Endothelial cell of umbilical vein (primary cell): ENCODE measurements at regions not wholly inside any gene's neighbourhood (a gene's known extent, or its start where the extent isn't known, plus 50 kb on each side); places are given as distances from the start of the nearest gene placed in this dataset.

Source experiments
- BruUV-seq: library from RNA; stranded (reverse); fragments of 400-500 nt; replicated peaks from 2 replicates; lab custom pipeline; 2021; lab: Mats Ljungman, UMichigan
- CTCF ChIA-PET: fragments of 300-600, 350-600 bp; sonication (Branson Sonifier 250); formaldehyde crosslinking; loops from one replicate; lab custom pipeline; 2021; ENCODE audit warnings: antibody characterized with exemption, inconsistent platforms; lab: Charles Lee
- POLR2A ChIA-PET: fragments of 300-600, 350-600 bp; sonication (Branson Sonifier 250); formaldehyde crosslinking; loops from one replicate; lab custom pipeline; 2021; ENCODE audit warnings: antibody characterized with exemption, inconsistent platforms; lab: Charles Lee
- DNase-seq: peaks from one replicate; pipeline ENCODE4 v3.0.0-alpha.2; 2011; ENCODE audit warnings: low read depth, low spot score
- FAIRE-seq: peaks from 2 replicates; lab custom pipeline; 2011; peaks lifted over from hg19 to GRCh38; lab: Jason Lieb, UNC
- H2AFZ ChIP-seq: 2 replicates; pipeline ENCODE4 v1.6.0; 2012; ENCODE audit warnings: low read depth, low read length, control low read depth, inconsistent platforms
- H3K27ac ChIP-seq: 2 replicates; pipeline ENCODE4 v1.5.1; 2011; ENCODE audit warnings: low read depth, mild to moderate bottlenecking, control low read depth, low read length, moderate library complexity; ENCODE audit not compliant: insufficient read depth
- H3K27me3 ChIP-seq, 2 experiments: 2 replicates each; pipeline versions ENCODE4 v1.6.0 to v1.6.1; 2011; ENCODE audit warnings: low read length in 2 of 2, mixed read lengths in 1 of 2; ENCODE audit not compliant: control insufficient read depth in 2 of 2, insufficient read depth in 2 of 2
- H3K36me3 ChIP-seq, 2 experiments: 2 replicates in 1 of 2; 3 replicates in 1 of 2; pipeline ENCODE4 v1.5.1; 2011; ENCODE audit warnings: low read length in 2 of 2, mild to moderate bottlenecking in 1 of 2, moderate library complexity in 1 of 2; ENCODE audit not compliant: control insufficient read depth in 2 of 2, insufficient read depth in 2 of 2; ENCODE audit errors: extremely low read depth in 1 of 2
- H3K4me1 ChIP-seq: 3 replicates; pipeline ENCODE4 v1.5.1; 2011; ENCODE audit warnings: mild to moderate bottlenecking, low read length; ENCODE audit not compliant: control insufficient read depth, insufficient read depth; ENCODE audit errors: extremely low read depth
- H3K4me2 ChIP-seq: 2 replicates; pipeline ENCODE4 v1.6.1; 2011; ENCODE audit warnings: low read length, control low read depth, mixed read lengths; ENCODE audit not compliant: insufficient read depth
- H3K4me3 ChIP-seq, 3 experiments: fragments of 200-600 bp in 1 of 3; sonication (generic), shearing (Covaris generic) in 1 of 3; replicated peaks in 1 of 3; 2 replicates each; pipeline ENCODE4 v1.5.1; 2011 to 2016; ENCODE audit warnings: control low read depth in 3 of 3, low read length in 3 of 3, mild to moderate bottlenecking in 2 of 3, inconsistent platforms in 1 of 3, low read depth in 1 of 3, moderate library complexity in 1 of 3; ENCODE audit not compliant: insufficient read depth in 1 of 3
- H3K79me2 ChIP-seq: 2 replicates; pipeline ENCODE4 v1.6.0; 2012; ENCODE audit warnings: low read length, inconsistent platforms; ENCODE audit not compliant: control insufficient read depth, insufficient read depth
- H3K9ac ChIP-seq: replicated peaks from 2 replicates; pipeline ENCODE3; 2011; ENCODE audit warnings: low read length, control low read depth; ENCODE audit not compliant: insufficient read depth; ENCODE audit errors: extremely low read depth
- H3K9me1 ChIP-seq: replicated peaks from 3 replicates; pipeline ENCODE4 v1.6.0; 2011; ENCODE audit warnings: mild to moderate bottlenecking, low read length; ENCODE audit not compliant: control insufficient read depth, insufficient read depth; ENCODE audit errors: extremely low read depth
- H3K9me3 ChIP-seq: replicated peaks from 2 replicates; pipeline ENCODE4 v1.5.1; 2012; ENCODE audit warnings: low read length, inconsistent platforms; ENCODE audit not compliant: control insufficient read depth, insufficient read depth
- H4K20me1 ChIP-seq: replicated peaks from 2 replicates; pipeline ENCODE3; 2011; ENCODE audit warnings: mild to moderate bottlenecking, low read length; ENCODE audit not compliant: control insufficient read depth, insufficient read depth; ENCODE audit errors: extremely low read depth
- EZH2 ChIP-seq: IDR thresholded peaks from 2 replicates; pipeline ENCODE4 v1.6.1; 2012; ENCODE audit warnings: borderline replicate concordance, low read depth, mild to moderate bottlenecking, moderate library complexity, low read length, inconsistent platforms; ENCODE audit not compliant: severe bottlenecking
- FOS ChIP-seq: IDR thresholded peaks from 2 replicates; pipeline ENCODE4 v1.6.1; 2011; ENCODE audit warnings: mild to moderate bottlenecking, low read length, moderate library complexity, borderline replicate concordance; ENCODE audit not compliant: insufficient read depth
- GATA2 ChIP-seq: IDR thresholded peaks from 2 replicates; pipeline ENCODE4 v1.7.0; 2011; ENCODE audit warnings: low read depth, mild to moderate bottlenecking, moderate library complexity, mixed read lengths, low read length; ENCODE audit not compliant: insufficient read length, insufficient read depth
- JUN ChIP-seq: IDR thresholded peaks from 2 replicates; pipeline ENCODE4 v1.6.1; 2011; ENCODE audit warnings: borderline replicate concordance, low read depth; ENCODE audit not compliant: insufficient read length, insufficient read depth
- MYC ChIP-seq: IDR thresholded peaks from one replicate; pipeline ENCODE4 v1.6.1; 2011; ENCODE audit warnings: mild to moderate bottlenecking, low read depth, low read length
- POLR2A ChIP-seq: IDR thresholded peaks from 2 replicates; pipeline ENCODE4 v1.6.1; 2012; ENCODE audit warnings: low read depth, mild to moderate bottlenecking, control low read depth, low read length
- POLR2AphosphoS5 ChIP-seq: IDR thresholded peaks from 2 replicates; pipeline ENCODE4 v1.6.1; 2012; ENCODE audit warnings: low read depth, mild to moderate bottlenecking, control low read depth, low read length, moderate library complexity; ENCODE audit not compliant: insufficient read depth
- dilution Hi-C: fragments of 300-500 bp; cut with MboI; formaldehyde crosslinking; loops from one replicate; pipeline ENCODE4 v1.15.0; 2019; ENCODE audit warnings: low sequenced_read_pairs; ENCODE audit not compliant: extremely low pct_ligation_motif_present
- intact Hi-C: fragments of 100-400 bp; cut with micrococcal nuclease; formaldehyde crosslinking; loops from one replicate; pipeline ENCODE4 v1.10.0; 2022
- TF ChIP-seq, protein P1 (sequence below): IDR thresholded peaks from 2 replicates; pipeline ENCODE4 v1.6.1; 2011; ENCODE audit not compliant: insufficient read depth, insufficient read length
- TF ChIP-seq, protein P2 (sequence below), 2 donors: IDR thresholded peaks; 1 replicate in 1 of 2; 2 replicates in 1 of 2; pipeline ENCODE4 v1.5.1; 2011; ENCODE audit warnings: low read length in 2 of 2, mild to moderate bottlenecking in 2 of 2, moderate library complexity in 2 of 2, control low read depth in 1 of 2, inconsistent platforms in 1 of 2, low read depth in 1 of 2; ENCODE audit not compliant: insufficient read depth in 1 of 2; ENCODE audit errors: extremely low read depth in 1 of 2

DNA sequence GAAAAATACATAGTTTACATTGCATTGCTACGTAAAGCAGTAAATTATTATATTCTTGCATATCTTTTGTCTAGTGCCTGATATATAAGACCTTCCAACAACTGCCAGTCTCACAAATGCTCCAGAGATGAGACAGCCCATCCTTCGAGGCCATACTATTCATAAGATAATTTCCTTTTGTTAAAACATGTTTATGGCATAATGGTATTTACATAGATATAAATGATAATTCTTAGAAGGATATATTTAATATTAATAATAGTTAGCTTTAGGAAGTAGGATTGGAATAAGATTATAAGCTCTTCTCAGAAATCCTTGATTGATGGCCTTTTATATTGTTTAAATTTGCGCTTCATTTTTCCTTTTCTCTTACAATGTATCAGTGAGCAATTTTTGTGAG, 1410.1 kb upstream of the MIR17HG start:
- Histone ChIP-seq H3K27ac (no peak overlapping the region), H3K9me1 (no peaks in the 10 kb centered on the region), H3K4me3 (no peak overlapping the region), H3K9me3 (no peaks in the 10 kb centered on the region), H3K36me3 (no peaks in the 10 kb centered on the region), H3K4me2 (no peak overlapping the region), H3K9ac (no peak overlapping the region), H4K20me1 (no peaks in the 10 kb centered on the region), H3K27me3 (no peaks in the 10 kb centered on the region), H3K79me2 (no peaks in the 10 kb centered on the region), H2AFZ (no peak overlapping the region), H3K4me1 (no peaks in the 10 kb centered on the region)
- POLR2A ChIA-PET = no interaction called here
- CTCF ChIA-PET = interaction anchor here (1.0 kb wide), 1 partner anchor 16 kb away, joined by 3 read pairs; no protein-coding TSS in a partner anchor
- no TSS peak for BruUV-seq
- intact Hi-C loops = loop anchor here (10.0 kb wide), 1 partner anchor 927 kb away; no protein-coding TSS in a partner anchor
- dilution Hi-C loops = no loop called here
- TF ChIP-seq, protein P1, sequence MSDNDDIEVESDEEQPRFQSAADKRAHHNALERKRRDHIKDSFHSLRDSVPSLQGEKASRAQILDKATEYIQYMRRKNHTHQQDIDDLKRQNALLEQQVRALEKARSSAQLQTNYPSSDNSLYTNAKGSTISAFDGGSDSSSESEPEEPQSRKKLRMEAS = no peak
- no peak for TF ChIP-seq POLR2AphosphoS5
- no peak for TF ChIP-seq POLR2A
- TF ChIP-seq FOS = no peak
- TF ChIP-seq JUN = no peak
- TF ChIP-seq, protein P2, sequence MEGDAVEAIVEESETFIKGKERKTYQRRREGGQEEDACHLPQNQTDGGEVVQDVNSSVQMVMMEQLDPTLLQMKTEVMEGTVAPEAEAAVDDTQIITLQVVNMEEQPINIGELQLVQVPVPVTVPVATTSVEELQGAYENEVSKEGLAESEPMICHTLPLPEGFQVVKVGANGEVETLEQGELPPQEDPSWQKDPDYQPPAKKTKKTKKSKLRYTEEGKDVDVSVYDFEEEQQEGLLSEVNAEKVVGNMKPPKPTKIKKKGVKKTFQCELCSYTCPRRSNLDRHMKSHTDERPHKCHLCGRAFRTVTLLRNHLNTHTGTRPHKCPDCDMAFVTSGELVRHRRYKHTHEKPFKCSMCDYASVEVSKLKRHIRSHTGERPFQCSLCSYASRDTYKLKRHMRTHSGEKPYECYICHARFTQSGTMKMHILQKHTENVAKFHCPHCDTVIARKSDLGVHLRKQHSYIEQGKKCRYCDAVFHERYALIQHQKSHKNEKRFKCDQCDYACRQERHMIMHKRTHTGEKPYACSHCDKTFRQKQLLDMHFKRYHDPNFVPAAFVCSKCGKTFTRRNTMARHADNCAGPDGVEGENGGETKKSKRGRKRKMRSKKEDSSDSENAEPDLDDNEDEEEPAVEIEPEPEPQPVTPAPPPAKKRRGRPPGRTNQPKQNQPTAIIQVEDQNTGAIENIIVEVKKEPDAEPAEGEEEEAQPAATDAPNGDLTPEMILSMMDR (IDR thresholded peaks at IDR 0.05; ENCODE audit: extremely low read depth in 1 of 2, insufficient read depth in 1 of 2, low read depth in 1 of 2, low read length in 2 of 2) = no peak
- TF ChIP-seq EZH2 = no peak
- TF ChIP-seq MYC = no peak
- TF ChIP-seq GATA2 = no peak
- DNase-seq = no peak
- FAIRE-seq = no peak
